Esophagus mucosa (tissue), 1 donor: ENCODE measurements at regions not wholly inside any gene's neighbourhood (a gene's known extent, or its start where the extent isn't known, plus 50 kb on each side); places are given as distances from the start of the nearest gene placed in this dataset.

ENCODE experiments used
- ATAC-seq: fragments of 200-7000 bp; cut with Tn5 transposase; one replicate; pipeline ENCODE4 v1.9.1; 2020
- donor health status: DM: yes; HTN: yes; CAD: no.

DNA sequence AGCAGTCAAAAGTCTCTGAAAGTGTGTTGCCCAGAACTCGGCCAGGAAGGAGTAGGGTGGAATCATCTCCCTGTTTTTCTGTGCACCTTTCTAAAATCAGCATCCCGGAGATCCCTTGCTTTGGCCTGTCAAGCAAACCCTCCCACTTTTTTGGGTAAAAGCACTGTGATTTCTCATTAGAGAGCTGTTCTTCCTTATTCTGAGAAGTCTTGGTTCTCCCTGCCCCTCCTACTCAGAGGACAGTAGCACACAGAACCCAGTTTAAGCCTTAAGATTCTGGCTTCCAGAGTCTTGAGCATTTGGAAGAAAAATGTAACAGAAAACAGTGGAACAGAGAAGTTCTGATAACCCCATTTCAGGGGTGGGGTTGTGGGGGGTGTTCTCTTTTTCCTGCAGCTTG lies 52.6 kb upstream of the KATNAL1 start:
- ATAC-seq: no peak

DNA sequence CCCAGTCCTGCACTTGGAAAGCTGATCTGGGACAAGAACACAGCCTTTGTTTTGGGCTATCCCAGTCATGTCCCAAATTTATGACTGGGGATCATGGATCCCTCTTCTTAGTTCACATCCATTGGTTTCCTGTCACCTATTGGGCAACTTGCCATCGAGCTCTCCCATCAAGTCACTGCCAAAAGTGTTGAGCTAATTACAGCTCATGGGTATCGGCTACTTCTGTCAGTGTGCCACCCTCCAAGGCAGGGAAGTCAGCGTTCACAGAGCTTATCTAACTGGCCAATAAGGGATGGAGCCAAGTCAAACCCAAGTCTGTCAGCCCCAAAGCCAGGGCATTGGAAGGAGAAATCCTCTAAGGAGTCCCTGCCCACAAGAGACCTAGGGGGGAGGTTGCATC lies 53.2 kb upstream of the KATNAL1 start:
- ATAC-seq: no peak

DNA sequence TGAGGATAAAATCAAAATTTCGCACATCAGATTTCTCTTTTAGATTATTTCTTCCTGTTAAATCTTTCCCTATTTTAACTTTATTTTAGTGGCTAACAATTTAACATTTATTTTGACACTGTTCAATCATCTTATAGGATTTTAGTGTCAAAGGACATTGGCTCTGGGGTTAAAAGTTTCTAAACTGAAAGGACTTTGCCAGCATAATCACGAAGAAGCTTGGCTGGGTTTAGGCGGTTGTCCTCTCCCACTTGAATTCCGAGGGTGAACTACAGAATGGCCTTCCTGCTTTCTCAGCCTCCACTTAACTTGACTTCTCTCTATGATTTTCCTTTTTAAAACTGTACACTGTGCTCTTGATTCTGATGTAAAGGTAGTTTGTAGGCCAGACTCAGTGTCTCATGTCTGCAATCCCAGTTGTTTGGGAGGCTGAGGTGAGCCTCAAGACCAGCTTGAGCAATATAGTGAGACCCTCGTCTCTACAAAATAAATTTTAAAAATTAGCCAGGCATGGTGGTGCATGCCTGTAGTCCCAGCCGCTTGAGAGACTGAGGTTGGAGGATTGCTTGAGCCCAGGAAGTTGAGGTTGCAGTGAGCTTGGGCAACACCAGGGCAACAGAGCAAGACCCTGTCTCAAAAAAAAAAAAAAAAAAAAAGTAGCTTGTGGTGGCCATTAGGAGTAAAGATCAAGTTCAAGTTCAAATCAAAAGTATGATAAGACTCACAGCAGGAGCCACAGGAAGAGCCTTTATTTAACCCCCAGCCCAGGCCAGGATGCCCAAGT lies 54.8 kb upstream of the KATNAL1 start:
- no peak for ATAC-seq

DNA sequence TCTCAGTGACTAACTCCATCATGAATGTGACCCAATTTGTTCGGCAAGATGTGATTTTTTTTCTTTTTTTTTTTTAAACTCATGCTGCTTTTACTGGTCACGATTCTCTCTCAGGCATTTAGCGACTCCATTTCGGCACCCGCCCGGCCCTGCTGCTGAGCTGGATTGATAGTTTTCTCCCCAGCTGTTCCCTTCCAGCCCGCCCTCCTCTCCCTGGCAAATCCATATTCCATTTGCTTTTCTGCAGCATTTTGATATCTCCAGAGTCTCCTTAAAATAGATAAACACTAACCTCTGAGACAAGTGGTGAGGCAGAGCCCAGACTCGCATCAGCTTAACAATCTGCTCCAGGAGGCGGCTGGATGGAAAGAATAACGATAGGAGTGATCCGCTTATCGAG lies 55.5 kb upstream of the KATNAL1 start:
- ATAC-seq: no peak

DNA sequence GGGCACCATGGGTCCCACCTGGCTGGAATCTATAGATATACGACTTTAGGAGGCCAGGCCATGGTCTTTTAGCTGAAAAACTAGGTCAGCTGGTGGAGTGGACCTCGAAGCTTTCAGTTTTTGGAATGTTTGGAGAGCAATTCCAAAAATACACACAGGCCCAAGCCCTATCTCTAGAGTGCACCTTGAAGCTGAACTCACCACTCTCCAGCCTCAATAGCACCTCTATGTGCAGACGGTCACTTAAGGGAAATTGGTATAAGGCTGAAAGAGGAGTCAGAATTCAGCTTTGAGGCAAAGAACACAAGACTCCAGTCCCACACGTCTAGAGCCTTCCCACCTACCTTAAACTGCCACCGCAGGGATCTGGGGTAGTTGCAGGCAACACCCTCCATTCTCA lies 56.4 kb upstream of the KATNAL1 start:
- ATAC-seq: no peak

DNA sequence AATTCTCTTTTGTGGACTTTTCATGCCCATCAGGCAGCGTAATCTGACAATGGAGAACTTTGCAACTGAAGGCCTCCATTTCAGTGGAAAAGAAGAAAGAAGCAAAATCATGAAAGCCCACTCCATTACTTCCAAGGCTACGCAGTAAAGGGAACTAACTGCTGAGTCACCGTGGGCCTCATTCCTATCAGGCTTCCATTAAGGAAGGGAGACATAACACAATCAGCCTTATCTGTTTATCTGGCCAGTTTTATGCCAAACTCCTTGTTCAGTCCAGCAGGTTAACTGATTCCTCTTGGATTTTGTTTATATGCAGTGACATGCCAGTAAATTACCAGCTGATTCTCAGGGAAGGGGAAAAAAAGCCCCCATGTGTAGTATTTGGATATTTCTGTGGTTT lies 56.8 kb upstream of the KATNAL1 start:
- no peak for ATAC-seq

DNA sequence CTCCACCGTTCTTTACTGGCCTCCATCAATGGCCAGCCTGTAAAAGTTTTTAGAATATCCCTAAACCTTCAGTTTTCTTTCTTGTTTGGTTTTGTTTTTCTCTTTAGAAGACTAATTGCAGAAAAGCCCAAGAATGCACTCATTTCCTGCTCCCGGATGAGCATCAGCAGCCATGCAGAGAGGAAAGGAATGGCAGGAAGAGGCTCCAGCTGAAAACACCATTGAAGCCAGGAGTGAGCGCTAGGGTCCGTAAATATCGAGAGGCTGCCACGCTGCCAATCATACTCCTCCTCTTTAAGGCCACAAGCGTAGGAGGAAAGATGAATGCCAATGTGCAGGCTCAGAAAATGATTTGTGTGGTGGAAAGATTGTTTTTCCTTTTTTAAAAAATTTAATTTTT lies 57.4 kb upstream of the UBE2L5 start:
- no peak for ATAC-seq

- no peak for ATAC-seq
These were observed 56.2 kb upstream of the UBE2L5 start for GRCh38 chr13:30366088-30366487.

GRCh38 chr13:30367296-30367695 lies 55.0 kb upstream of the UBE2L5 start:
- no peak for ATAC-seq

DNA sequence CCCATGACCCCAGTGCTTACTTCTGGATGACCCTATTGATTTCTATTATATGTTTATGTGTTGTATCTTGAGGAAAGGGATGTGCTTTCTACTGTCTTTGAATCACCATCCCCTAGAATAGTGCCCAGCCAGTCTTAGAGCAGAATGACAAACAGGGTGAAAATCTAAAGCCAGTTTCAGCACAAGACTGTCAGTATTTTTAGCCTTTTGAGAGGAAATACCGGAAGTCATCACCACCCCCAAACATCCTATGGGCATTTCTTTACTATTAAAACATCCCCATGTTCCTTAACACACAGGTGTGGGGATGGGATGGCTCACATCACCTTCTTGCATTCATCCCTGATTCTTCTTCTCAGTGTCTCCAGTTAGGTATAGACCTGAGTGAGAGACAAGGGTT lies 52.1 kb upstream of the UBE2L5 start:
- no peak for ATAC-seq

GRCh38 chr13:30370916-30371521 lies 51.3 kb upstream of the UBE2L5 start:
- ATAC-seq: no peak

DNA sequence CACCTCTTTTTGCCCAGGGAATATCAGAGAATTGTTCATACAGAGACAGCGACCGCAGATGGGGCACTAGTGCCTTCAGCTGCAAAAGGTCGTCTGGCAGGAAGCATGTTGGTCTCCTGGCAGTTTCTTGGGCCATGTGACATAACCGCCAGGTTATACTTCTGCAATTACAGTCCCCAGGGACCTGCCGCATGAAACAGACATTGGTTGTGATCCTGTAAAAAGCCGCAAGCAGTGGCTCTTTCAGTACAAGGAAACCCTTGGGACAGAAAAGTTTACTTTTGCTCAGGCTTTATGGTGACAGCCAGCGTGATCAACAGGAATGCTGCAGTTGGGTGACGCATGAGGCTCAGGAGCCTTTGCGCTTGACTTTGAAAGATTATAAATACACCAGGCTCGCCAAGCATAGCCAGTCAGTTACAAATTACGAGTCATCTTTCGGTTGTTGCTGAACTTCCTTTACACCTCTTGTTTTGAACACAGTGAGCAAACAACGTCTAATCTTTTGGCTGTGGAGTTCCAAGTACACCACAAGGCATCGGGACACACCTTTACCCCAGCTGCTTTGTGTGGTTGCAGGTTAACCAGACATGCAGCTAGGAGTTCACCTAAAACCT lies 50.5 kb upstream of the UBE2L5 start:
- peak; percentile 89 for ATAC-seq
